Left ventricle myocardium inferior (tissue), 1 donor: ENCODE measurements at regions not wholly inside any gene's neighbourhood (a gene's known extent, or its start where the extent isn't known, plus 50 kb on each side); places are given as distances from the start of the nearest gene placed in this dataset.

Source experiments
- DNase-seq: peaks from one replicate; pipeline ENCODE4 v3.0.0-alpha.2; 2020
- H3K27ac ChIP-seq: fragments of 200-600 bp; replicated peaks from 2 replicates; pipeline ENCODE4 v1.8.0; 2021
- H3K27me3 ChIP-seq: fragments of 200-600 bp; 2 replicates; pipeline ENCODE4 v1.8.0; 2021; ENCODE audit warnings: low read depth
- H3K36me3 ChIP-seq: fragments of 200-600 bp; 2 replicates; pipeline ENCODE4 v1.8.0; 2021
- H3K4me1 ChIP-seq: fragments of 200-600 bp; 2 replicates; pipeline ENCODE4 v1.8.0; 2021
- H3K4me3 ChIP-seq: fragments of 200-600 bp; 2 replicates; pipeline ENCODE4 v1.8.0; 2021; ENCODE audit warnings: mild to moderate bottlenecking, moderate library complexity
- H3K9me3 ChIP-seq: fragments of 200-600 bp; replicated peaks from 2 replicates; pipeline ENCODE4 v1.8.0; 2021
- intact Hi-C: fragments of 100-400 bp; cut with micrococcal nuclease; formaldehyde crosslinking; loops from one replicate; pipeline ENCODE4 v1.11.0; 2022
- TF ChIP-seq, protein P1 (sequence below): fragments of 200-600 bp; IDR thresholded peaks from 2 replicates; pipeline ENCODE4 v1.8.0; 2021; ENCODE audit warnings: antibody characterized with exemption, mild to moderate bottlenecking, borderline replicate concordance
- donor health status: DM: no; HTN: yes; CAD: no; lungs with severe emphysema.

DNA sequence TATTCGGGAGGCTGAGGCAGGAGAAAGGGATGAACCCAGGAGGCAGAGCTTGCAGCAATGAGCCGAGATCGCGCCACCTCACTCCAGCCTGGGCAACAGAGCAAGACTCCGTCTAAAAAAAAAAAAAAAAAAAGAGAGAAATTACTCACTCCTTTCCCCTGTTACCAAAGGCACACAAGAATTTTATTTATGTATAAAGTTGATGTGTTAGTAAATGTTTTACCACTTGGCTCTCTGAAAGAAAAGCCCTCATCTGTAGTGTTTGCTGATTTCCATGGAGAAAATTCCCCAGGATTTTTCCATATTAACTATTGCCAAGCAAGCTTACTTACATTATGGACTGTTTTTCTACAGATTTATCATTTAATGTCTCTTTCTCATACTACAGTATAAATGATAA is 142.1 kb upstream of the PABPC4L start:
- Histone ChIP-seq H3K4me1 (no peaks in the 10 kb centered on the region), H3K27ac (no peak overlapping the region), H3K27me3 (no peaks in the 10 kb centered on the region), H3K9me3 (no peaks in the 10 kb centered on the region), H3K4me3 (no peak overlapping the region), H3K36me3 (no peaks in the 10 kb centered on the region)
- no peak for DNase-seq
- TF ChIP-seq, protein P1, sequence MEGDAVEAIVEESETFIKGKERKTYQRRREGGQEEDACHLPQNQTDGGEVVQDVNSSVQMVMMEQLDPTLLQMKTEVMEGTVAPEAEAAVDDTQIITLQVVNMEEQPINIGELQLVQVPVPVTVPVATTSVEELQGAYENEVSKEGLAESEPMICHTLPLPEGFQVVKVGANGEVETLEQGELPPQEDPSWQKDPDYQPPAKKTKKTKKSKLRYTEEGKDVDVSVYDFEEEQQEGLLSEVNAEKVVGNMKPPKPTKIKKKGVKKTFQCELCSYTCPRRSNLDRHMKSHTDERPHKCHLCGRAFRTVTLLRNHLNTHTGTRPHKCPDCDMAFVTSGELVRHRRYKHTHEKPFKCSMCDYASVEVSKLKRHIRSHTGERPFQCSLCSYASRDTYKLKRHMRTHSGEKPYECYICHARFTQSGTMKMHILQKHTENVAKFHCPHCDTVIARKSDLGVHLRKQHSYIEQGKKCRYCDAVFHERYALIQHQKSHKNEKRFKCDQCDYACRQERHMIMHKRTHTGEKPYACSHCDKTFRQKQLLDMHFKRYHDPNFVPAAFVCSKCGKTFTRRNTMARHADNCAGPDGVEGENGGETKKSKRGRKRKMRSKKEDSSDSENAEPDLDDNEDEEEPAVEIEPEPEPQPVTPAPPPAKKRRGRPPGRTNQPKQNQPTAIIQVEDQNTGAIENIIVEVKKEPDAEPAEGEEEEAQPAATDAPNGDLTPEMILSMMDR, result no peak
- intact Hi-C loops, result no loop called here

DNA sequence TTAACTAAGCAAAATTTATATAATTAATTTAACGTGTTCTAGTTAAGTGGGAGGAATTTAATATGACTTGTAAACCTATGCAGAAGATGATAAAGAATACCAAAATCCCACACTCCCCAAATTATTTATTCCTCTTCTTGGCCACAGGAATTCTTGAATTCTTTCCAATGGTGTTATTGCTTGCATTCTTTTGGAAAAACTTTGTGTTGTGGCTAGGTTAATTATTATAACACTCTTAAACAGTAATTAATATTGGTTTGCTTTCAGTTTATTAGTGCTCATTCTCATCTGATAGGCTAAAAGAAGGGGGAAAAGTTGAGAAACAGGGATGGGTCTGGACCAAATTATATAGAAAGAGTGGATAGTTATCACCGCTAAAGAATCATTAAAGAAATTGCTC is 141.5 kb upstream of the PABPC4L start:
- Histone ChIP-seq H3K4me1 (no peaks in the 10 kb centered on the region), H3K36me3 (no peaks in the 10 kb centered on the region), H3K4me3 (no peak overlapping the region), H3K27me3 (no peaks in the 10 kb centered on the region), H3K9me3 (no peaks in the 10 kb centered on the region), H3K27ac (no peak overlapping the region)
- no peak for DNase-seq
- intact Hi-C loops, result no loop called here
- TF ChIP-seq, protein P1, result no peak

DNA sequence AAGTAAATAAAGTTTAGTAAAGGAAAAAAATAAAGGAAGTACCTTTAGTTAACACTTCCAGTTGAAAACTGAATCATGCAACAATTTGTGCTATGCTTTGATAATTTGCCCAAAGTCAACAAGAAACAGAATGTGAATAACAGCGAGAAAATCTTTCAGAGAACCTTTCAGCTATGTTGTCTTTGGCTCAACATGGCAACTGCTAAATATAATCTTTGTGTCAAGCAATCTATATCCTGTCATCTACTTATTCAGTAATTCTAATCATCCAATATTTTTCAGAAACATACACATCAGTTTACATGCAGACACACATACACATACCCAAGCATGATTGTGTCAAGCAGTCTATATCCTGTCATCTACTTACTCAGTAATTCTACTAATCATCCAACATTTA is 136.0 kb upstream of the PABPC4L start:
- no peaks in the 10 kb centered on the region for H3K27me3 ChIP-seq
- no peaks in the 10 kb centered on the region for H3K36me3 ChIP-seq
- no peak overlapping the region for H3K4me3 ChIP-seq
- no peaks in the 10 kb centered on the region for H3K9me3 ChIP-seq
- DNase-seq, result no peak
- TF ChIP-seq, protein P1, result no peak
- H3K4me1 ChIP-seq, result no peaks in the 10 kb centered on the region
- H3K27ac ChIP-seq, result no peak overlapping the region
- intact Hi-C loops, result no loop called here

DNA sequence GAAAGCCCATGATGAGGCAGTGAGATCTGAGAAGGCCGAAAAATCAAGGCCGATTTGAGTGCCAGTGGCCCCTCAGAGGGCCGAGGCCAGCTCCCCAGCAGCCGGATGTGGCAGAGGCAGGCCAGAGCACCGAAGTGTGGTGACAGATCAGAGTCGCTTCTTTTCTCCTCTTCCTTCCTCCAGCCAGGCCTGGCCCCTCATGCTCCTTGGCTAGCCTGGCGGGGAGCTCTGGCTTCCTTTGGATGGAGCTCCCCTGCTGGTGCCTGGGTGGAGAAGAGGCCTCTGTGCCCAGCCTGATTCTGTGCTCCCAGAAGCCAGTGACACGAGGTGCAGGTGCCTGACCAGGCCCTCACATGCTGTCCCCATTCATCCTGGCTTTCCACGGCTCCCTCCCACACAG is 127.2 kb upstream of the PABPC4L start:
- TF ChIP-seq, protein P1, result no peak
- intact Hi-C loops, result no loop called here
- Histone ChIP-seq H3K27ac (no peak overlapping the region), H3K27me3 (no peaks in the 10 kb centered on the region), H3K4me1 (no peaks in the 10 kb centered on the region), H3K36me3 (no peaks in the 10 kb centered on the region), H3K9me3 (peaks cover 6% of the 10 kb centered on the region), H3K4me3 (no peak overlapping the region)
- no peak for DNase-seq

DNA sequence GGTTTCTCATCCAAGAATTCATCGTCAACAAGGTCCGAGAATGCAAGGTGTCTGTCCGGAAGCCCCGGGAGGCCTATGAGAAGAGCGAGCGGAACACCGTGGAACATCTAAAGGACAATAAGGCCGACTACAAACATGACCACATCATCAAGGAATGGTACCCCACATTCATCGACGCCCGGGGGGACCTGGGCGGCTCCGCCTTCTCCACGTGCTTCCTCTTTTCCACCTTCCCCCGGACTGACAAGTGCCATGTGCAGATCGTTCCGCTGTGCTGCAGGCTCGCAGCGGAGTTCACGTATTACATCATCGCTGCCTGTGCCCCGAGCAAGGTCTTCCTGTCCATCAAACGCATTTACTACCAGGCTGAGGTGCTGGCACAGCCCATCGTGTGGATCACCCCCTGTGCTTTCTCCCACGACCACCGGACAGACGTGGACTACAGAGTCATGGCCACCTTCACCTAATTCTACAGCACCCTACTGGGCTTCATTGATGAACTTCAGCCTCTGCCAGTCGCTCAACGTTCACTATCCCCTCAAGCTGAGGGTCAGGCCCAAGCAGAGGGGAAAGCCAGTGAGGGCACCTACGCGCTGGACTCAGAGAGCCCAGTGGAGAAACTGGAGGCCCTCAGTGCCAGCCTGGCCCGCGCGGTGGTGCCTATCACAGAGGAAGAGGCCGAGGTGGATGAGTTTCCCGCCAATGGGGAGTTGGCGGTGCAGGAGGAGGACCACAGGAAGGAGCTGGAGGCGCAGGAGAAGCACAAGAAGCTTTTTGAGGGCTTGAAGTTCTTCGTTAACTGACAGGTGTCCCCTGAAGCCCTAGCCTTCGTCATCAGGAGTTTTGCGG is 125.9 kb upstream of the PABPC4L start:
- Histone ChIP-seq H3K4me1 (no peaks in the 10 kb centered on the region), H3K4me3 (no peak overlapping the region), H3K9me3 (peaks cover 6% of the 10 kb centered on the region), H3K36me3 (no peaks in the 10 kb centered on the region), H3K27me3 (no peaks in the 10 kb centered on the region), H3K27ac (no peak overlapping the region)
- TF ChIP-seq, protein P1, result no peak
- intact Hi-C loops, result no loop called here
- DNase-seq, result no peak
